Breast epithelium (tissue), 3 donors: ENCODE measurements at regions not wholly inside any gene's neighbourhood (a gene's known extent, or its start where the extent isn't known, plus 50 kb on each side); places are given as distances from the start of the nearest gene placed in this dataset.

Experiments
- POLR2A ChIP-seq: fragments of 450-650 bp; IDR thresholded peaks from one replicate; pipeline ENCODE4 v1.6.1; 2016; ENCODE audit warnings: antibody characterized with exemption, mild to moderate bottlenecking, moderate library complexity
- TF ChIP-seq, protein P1 (sequence below), 3 donors: fragments of 450-650 bp; IDR thresholded peaks; one replicate each; pipeline ENCODE4 v1.5.1; 2016 to 2017; ENCODE audit warnings: antibody characterized with exemption in 3 of 3, mild to moderate bottlenecking in 3 of 3, moderate library complexity in 3 of 3

GRCh38 chr2:76678383-76679024 lies 843.7 kb downstream of the LRRTM4 start:
- TF ChIP-seq, protein P1, sequence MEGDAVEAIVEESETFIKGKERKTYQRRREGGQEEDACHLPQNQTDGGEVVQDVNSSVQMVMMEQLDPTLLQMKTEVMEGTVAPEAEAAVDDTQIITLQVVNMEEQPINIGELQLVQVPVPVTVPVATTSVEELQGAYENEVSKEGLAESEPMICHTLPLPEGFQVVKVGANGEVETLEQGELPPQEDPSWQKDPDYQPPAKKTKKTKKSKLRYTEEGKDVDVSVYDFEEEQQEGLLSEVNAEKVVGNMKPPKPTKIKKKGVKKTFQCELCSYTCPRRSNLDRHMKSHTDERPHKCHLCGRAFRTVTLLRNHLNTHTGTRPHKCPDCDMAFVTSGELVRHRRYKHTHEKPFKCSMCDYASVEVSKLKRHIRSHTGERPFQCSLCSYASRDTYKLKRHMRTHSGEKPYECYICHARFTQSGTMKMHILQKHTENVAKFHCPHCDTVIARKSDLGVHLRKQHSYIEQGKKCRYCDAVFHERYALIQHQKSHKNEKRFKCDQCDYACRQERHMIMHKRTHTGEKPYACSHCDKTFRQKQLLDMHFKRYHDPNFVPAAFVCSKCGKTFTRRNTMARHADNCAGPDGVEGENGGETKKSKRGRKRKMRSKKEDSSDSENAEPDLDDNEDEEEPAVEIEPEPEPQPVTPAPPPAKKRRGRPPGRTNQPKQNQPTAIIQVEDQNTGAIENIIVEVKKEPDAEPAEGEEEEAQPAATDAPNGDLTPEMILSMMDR (IDR thresholded peaks at IDR 0.05), result no peak
- TF ChIP-seq POLR2A, result no peak
